ENCODE measurements at regions not wholly inside any gene's neighbourhood (a gene's known extent, or its start where the extent isn't known, plus 50 kb on each side); places are given as distances from the start of the nearest gene placed in this dataset.

DNA sequence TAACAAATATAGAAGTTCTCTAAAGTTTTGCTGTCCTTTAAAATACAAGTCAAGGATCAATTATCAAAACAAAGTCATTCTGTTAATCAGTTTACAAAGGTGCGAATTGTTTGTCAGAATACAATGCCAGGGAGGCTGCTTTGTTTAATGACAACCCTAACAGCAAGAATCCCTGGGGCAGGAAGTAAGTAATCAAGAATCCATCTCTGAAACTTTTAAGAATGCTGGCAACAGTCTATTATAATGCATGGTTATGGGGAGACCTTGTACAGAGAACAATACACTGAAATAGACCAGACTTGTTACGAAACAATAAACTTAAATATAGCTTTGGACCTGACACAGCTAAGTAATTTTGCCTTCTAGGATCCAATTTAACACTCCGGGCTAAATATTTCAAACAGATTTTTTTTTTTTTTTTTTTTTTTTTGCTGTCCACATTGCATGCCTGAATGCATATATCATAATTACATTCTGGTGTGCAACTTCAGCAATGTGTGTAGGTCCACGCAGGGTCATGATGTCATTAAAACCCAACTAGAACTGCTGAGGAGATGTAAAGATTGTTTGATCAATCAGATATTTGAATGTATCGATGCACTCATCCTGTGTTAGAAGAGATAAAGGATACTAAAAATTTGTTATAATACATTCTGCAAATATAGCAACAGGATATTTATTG lies 421.3 kb downstream of the CETN3 start:
- H4K20me1 ChIP-seq (replicated peaks in 1 of 2; ENCODE audit: control insufficient read depth in 1 of 2, insufficient read depth in 2 of 2, low read length in 2 of 2) = no peaks in the 10 kb centered on the region
- no peak overlapping the region for H3K18ac ChIP-seq (ENCODE audit: extremely low read depth, low read length)
- peaks cover 0 to 6% (median 3%) of the 10 kb centered on the region in 4 experiments; a peak in 3 of 7 replicates for H3K4me1 ChIP-seq (replicated peaks in 1 of 4; ENCODE audit: control insufficient read depth in 3 of 4, insufficient read depth in 4 of 4, low read length in 3 of 4)
- H3K56ac ChIP-seq (replicated peaks; ENCODE audit: insufficient read length, low read depth, low read length) = no peak overlapping the region
- H3K9ac ChIP-seq (replicated peaks in 1 of 4; ENCODE audit: extremely low read depth in 1 of 4, low read depth in 3 of 4, low read length in 3 of 4) = no peak overlapping the region
- ChIA-PET POLR2A (ENCODE audit: partially characterized antibody) (no interaction called here), CTCF (ENCODE audit: partially characterized antibody) (interaction anchor here (0.6 to 0.7 kb wide), 2 partner anchors 810 to 1395 kb away, joined by 3 read pairs; no protein-coding TSS in a partner anchor)
- H4K5ac ChIP-seq (ENCODE audit: insufficient read length, low read depth, low read length) = no peak overlapping the region
- H3K23me2 ChIP-seq (ENCODE audit: low read depth, low read length) = no peaks in the 10 kb centered on the region
- H3K9me3 ChIP-seq (ENCODE audit: insufficient read depth in 2 of 2, low read depth in 1 of 2, low read length in 1 of 2) = no peaks in the 10 kb centered on the region
- no peak overlapping the region for H3K14ac ChIP-seq (ENCODE audit: insufficient read length)
- no peak overlapping the region for H3K4ac ChIP-seq (replicated peaks; ENCODE audit: insufficient read length, low read depth, low read length)
- H2BK120ac ChIP-seq (replicated peaks; ENCODE audit: low read depth, low read length) = no peak overlapping the region
- H3K79me2 ChIP-seq (ENCODE audit: control insufficient read depth in 1 of 2, insufficient read depth in 2 of 2, low read length in 2 of 2) = no peaks in the 10 kb centered on the region
- FAIRE-seq = no peak
- WGBS, 2 experiments (ENCODE audit: extremely low coverage in 1 of 2, insufficient coverage in 1 of 2, insufficient read length in 1 of 2, insufficient replicate concordance in 2 of 2, low coverage in 1 of 2, low lambda C conversion rate in 2 of 2, missing lambda C conversion rate in 1 of 2) = 87% methylated on average over 5 of the region's 5 CpGs; no CpG with 5 or more reads in 1 of the 2 experiments
- no peak overlapping the region for H4K91ac ChIP-seq (replicated peaks; ENCODE audit: insufficient read length, low read length)
- H3K27me3 ChIP-seq (replicated peaks in 1 of 4; ENCODE audit: control insufficient read depth in 3 of 4, extremely low read depth in 1 of 4, insufficient read depth in 3 of 4, low read length in 3 of 4) = no peaks in the 10 kb centered on the region
- H3K27ac ChIP-seq (ENCODE audit: low read depth, low read length) = no peak overlapping the region
- no peak overlapping the region for H2BK15ac ChIP-seq (ENCODE audit: low read length)
- no peak for DNase-seq (ENCODE audit: low read depth in 1 of 2, low spot score in 2 of 2)
- H3K4me3 ChIP-seq (ENCODE audit: extremely low read depth in 1 of 4, insufficient read depth in 2 of 4, low read depth in 3 of 4, low read length in 4 of 4) = no peak overlapping the region
- H2BK12ac ChIP-seq (ENCODE audit: low read depth, low read length) = peak overlapping the region; percentile 86
- H3K4me2 ChIP-seq (ENCODE audit: insufficient read depth in 1 of 2, low read depth in 2 of 2, low read length in 2 of 2) = no peak overlapping the region
- no peak overlapping the region for H2BK20ac ChIP-seq (ENCODE audit: low read length)
- no peak overlapping the region for H4K8ac ChIP-seq (ENCODE audit: extremely low read depth, insufficient read depth, low read length)
- H3K36me3 ChIP-seq (ENCODE audit: control insufficient read depth in 2 of 4, insufficient read depth in 4 of 4, low read length in 3 of 4) = no peaks in the 10 kb centered on the region
- H2BK5ac ChIP-seq (ENCODE audit: low read depth, low read length) = no peak overlapping the region
- no peak overlapping the region for H2AFZ ChIP-seq (ENCODE audit: low read length)
- no peaks in the 10 kb centered on the region for H3K79me1 ChIP-seq (ENCODE audit: low read depth, low read length)
- no peak overlapping the region for H2AK5ac ChIP-seq (ENCODE audit: low read depth, low read length)
- no peak overlapping the region for H3K23ac ChIP-seq (ENCODE audit: insufficient read length)
- TF ChIP-seq NANOG (IDR thresholded peaks at IDR 0.05; ENCODE audit: insufficient read depth, low read depth, low read length, poor library complexity, severe bottlenecking) = peak; percentile 27
